DOHH2 (cell line): ENCODE measurements at regions not wholly inside any gene's neighbourhood (a gene's known extent, or its start where the extent isn't known, plus 50 kb on each side); places are given as distances from the start of the nearest gene placed in this dataset.

Experiments
- H3F3A ChIP-seq: fragments of 200-600 bp; sonication (generic), shearing (Covaris generic); 2 replicates; pipeline ENCODE4 v1.6.0; 2016; ENCODE audit warnings: antibody characterized with exemption, mild to moderate bottlenecking; ENCODE audit not compliant: control insufficient read depth, insufficient read depth
- H3K27ac ChIP-seq: fragments of 200-600 bp; sonication (generic); 2 replicates; pipeline ENCODE4 v1.5.1; 2014; ENCODE audit warnings: low read depth, mild to moderate bottlenecking, low read length, moderate library complexity
- H3K27me3 ChIP-seq: fragments of 200-600 bp; sonication (generic); 2 replicates; pipeline ENCODE4 v1.6.1; 2014; ENCODE audit warnings: mild to moderate bottlenecking, low read length, mixed read lengths; ENCODE audit not compliant: control insufficient read depth
- H3K36me3 ChIP-seq: fragments of 200-600 bp; sonication (generic); 2 replicates; pipeline ENCODE4 v1.6.1; 2014; ENCODE audit warnings: mild to moderate bottlenecking, low read length, moderate library complexity, mixed read lengths; ENCODE audit not compliant: control insufficient read depth
- H3K4me1 ChIP-seq: fragments of 200-600 bp; sonication (generic); 2 replicates; pipeline ENCODE4 v1.6.1; 2014; ENCODE audit warnings: mild to moderate bottlenecking, low read length, mixed read lengths; ENCODE audit not compliant: control insufficient read depth
- H3K4me2 ChIP-seq: fragments of 200-600 bp; sonication (generic); 2 replicates; pipeline ENCODE4 v1.6.0; 2014; ENCODE audit warnings: mild to moderate bottlenecking, low read length, moderate library complexity
- H3K4me3 ChIP-seq: fragments of 200-600 bp; sonication (generic); 2 replicates; pipeline ENCODE4 v1.5.1; 2014; ENCODE audit warnings: mild to moderate bottlenecking, low read length, mixed read lengths
- H3K79me2 ChIP-seq: fragments of 200-600 bp; sonication (generic); 2 replicates; pipeline ENCODE4 v1.6.1; 2014; ENCODE audit warnings: mild to moderate bottlenecking, low read length, mixed read lengths; ENCODE audit not compliant: control insufficient read depth
- H3K9me2 ChIP-seq: fragments of 200-600 bp; sonication (generic); replicated peaks from 2 replicates; pipeline ENCODE4 v1.6.1; 2014; ENCODE audit warnings: mild to moderate bottlenecking, low read length, mixed read lengths; ENCODE audit not compliant: control insufficient read depth
- H3K9me3 ChIP-seq: fragments of 200-600 bp; sonication (generic); 2 replicates; pipeline ENCODE4 v1.6.1; 2014; ENCODE audit warnings: antibody characterized with exemption, low read length, mixed read lengths; ENCODE audit not compliant: control insufficient read depth, insufficient read depth
- H4K20me1 ChIP-seq: fragments of 200-600 bp; sonication (generic); 2 replicates; pipeline ENCODE4 v1.6.0; 2014; ENCODE audit warnings: low read depth, mild to moderate bottlenecking, antibody characterized with exemption, low read length, moderate library complexity; ENCODE audit not compliant: control insufficient read depth, insufficient read depth
- EZH2phosphoT487 ChIP-seq: fragments of 200-600 bp; sonication (generic); IDR thresholded peaks from 2 replicates; pipeline ENCODE4 v1.6.1; 2017; ENCODE audit warnings: borderline replicate concordance, mild to moderate bottlenecking, antibody characterized with exemption, low read length, moderate library complexity, mixed read lengths
- TF ChIP-seq, protein P1 (sequence below): fragments of 200-600 bp; sonication (generic); IDR thresholded peaks from one replicate; pipeline ENCODE4 v1.5.1; 2014; ENCODE audit warnings: antibody characterized with exemption, mild to moderate bottlenecking, low read depth, low read length; ENCODE audit not compliant: poor library complexity, severe bottlenecking

DNA sequence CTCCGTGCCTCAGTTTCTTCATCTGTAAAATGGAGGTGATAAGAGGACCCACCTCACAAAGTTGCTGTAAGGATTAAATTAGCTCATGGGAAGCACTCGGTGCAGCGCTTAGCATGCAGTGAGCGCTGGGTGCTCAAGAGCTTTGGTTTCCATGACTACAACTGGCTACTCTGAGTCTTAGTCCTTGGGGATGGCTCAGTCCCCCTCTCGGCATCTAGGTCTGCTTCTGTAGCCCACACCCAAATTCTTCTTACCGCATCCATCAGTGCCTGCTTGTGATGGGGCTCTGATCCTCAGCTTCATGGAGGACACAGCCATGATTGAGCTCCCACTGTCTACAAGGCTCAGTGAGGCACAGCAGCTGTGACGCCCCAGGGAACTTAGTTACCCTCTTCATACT lies 159.0 kb downstream of the ACTL8 start:
- Histone ChIP-seq H3K79me2 (no peaks in the 10 kb centered on the region), H3K9me3 (no peaks in the 10 kb centered on the region), H3K27me3 (0 out of 2 replicates have a peak, but pooled peaks cover 2% of the 10 kb centered on the region), H3K36me3 (no peaks in the 10 kb centered on the region), H3K4me1 (no peaks in the 10 kb centered on the region), H3K4me3 (no peak overlapping the region), H3K27ac (no peak overlapping the region), H3F3A (no peaks in the 10 kb centered on the region), H3K4me2 (no peak overlapping the region), H3K9me2 (no peaks in the 10 kb centered on the region), H4K20me1 (no peaks in the 10 kb centered on the region)
- TF ChIP-seq EZH2phosphoT487 = no peak
- TF ChIP-seq, protein P1, sequence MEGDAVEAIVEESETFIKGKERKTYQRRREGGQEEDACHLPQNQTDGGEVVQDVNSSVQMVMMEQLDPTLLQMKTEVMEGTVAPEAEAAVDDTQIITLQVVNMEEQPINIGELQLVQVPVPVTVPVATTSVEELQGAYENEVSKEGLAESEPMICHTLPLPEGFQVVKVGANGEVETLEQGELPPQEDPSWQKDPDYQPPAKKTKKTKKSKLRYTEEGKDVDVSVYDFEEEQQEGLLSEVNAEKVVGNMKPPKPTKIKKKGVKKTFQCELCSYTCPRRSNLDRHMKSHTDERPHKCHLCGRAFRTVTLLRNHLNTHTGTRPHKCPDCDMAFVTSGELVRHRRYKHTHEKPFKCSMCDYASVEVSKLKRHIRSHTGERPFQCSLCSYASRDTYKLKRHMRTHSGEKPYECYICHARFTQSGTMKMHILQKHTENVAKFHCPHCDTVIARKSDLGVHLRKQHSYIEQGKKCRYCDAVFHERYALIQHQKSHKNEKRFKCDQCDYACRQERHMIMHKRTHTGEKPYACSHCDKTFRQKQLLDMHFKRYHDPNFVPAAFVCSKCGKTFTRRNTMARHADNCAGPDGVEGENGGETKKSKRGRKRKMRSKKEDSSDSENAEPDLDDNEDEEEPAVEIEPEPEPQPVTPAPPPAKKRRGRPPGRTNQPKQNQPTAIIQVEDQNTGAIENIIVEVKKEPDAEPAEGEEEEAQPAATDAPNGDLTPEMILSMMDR = no peak

DNA sequence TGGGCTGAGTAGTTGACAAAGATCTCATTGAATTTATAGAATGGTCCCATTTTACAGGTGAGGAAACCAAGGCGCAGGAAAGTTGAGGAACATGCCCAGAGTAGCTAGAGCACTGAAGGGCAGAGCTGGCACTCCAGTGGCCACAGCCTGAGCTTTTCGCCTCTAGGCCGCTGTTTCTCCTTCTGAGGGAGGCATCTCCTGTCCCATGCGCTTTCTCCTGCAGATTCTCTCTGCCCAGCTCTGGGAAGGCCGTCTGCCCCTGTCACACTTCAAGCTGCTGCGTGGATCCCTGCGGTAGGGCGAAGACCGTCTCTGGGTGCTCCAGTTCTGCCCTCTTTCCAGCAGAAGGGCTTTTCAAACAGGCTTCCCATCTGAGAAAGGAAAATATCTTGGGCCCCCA lies 159.9 kb downstream of the ACTL8 start:
- Histone ChIP-seq H3K27ac (no peak overlapping the region), H4K20me1 (no peaks in the 10 kb centered on the region), H3K27me3 (0 out of 2 replicates have a peak, but pooled peaks cover 2% of the 10 kb centered on the region)

DNA sequence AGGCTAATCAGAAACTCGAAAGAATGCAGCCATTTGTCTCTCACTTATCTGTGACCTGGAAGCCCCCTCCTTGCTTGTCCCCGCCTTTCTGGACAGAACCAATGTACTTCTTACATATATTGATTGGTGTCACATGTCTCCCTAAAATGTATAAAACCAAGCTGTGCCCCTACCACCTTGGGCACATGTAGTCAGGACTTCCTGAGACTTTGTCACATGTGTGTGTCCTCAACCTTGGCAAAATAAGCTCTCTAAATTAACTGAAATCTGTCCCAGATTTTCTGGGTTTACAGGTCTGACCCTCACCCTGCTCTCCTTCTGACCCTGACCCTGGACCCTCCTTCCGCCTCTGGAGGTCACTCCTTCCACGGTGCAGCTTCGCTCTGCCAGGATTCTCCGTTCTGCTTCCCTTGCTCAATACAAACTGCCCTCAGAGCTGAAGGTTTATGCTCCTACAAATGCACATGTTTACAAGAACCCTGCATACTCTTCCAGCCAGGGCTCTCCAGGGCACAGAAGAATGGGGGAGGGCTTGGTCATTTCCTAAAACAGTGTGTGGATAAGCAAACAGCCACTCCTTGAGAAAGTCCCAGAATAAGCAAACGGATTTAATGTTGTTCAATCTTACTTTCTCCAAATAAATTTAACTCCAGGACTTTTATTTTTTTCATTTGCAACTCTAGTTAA lies 160.5 kb downstream of the ACTL8 start:
- TF ChIP-seq EZH2phosphoT487 = no peak
- TF ChIP-seq, protein P1 = no peak
- Histone ChIP-seq H3K9me3 (no peaks in the 10 kb centered on the region), H4K20me1 (no peaks in the 10 kb centered on the region), H3K4me1 (no peaks in the 10 kb centered on the region), H3K79me2 (no peaks in the 10 kb centered on the region), H3F3A (no peaks in the 10 kb centered on the region), H3K27me3 (no peaks in the 10 kb centered on the region), H3K27ac (no peak overlapping the region), H3K4me3 (no peak overlapping the region), H3K9me2 (no peaks in the 10 kb centered on the region), H3K36me3 (no peaks in the 10 kb centered on the region), H3K4me2 (no peak overlapping the region)

More for the DNA sequence above, 159.9 kb downstream of the ACTL8 start:
- no peaks in the 10 kb centered on the region for H3K36me3 ChIP-seq
- TF ChIP-seq, protein P1 = no peak
- TF ChIP-seq EZH2phosphoT487 = no peak
- H3K79me2 ChIP-seq = no peaks in the 10 kb centered on the region
- H3K4me3 ChIP-seq = no peak overlapping the region
- H3F3A ChIP-seq = no peaks in the 10 kb centered on the region
- H3K9me3 ChIP-seq = no peaks in the 10 kb centered on the region
- no peaks in the 10 kb centered on the region for H3K9me2 ChIP-seq
- no peak overlapping the region for H3K4me2 ChIP-seq
- H3K4me1 ChIP-seq = no peaks in the 10 kb centered on the region
